Memory B cell (primary cell): ENCODE measurements at regions not wholly inside any gene's neighbourhood (a gene's known extent, or its start where the extent isn't known, plus 50 kb on each side); places are given as distances from the start of the nearest gene placed in this dataset.
"Not testable (repeated sequence)": the region's sequence is repeated elsewhere in the genome, so short reads cannot be mapped to it uniquely, and the experiment has no call there.

Experiments
- ATAC-seq: fragments of 150-1000 bp; cut with Tn5 transposase; 2 replicates; pipeline ENCODE4 v1.10.0; 2021; ENCODE audit warnings: low read depth, mild to moderate bottlenecking, moderate library complexity
- DNase-seq, 2 donors: peaks; one replicate each; pipeline ENCODE4 v3.0.0; 2022; ENCODE audit warnings: low spot score in 2 of 2
- H3K27ac Mint-ChIP-seq: one replicate; pipeline ENCODE4 v1.8.0; 2022; ENCODE audit warnings: mild to moderate bottlenecking, moderate library complexity, mixed read lengths
- H3K27me3 Mint-ChIP-seq: one replicate; pipeline ENCODE4 v1.8.0; 2022; ENCODE audit warnings: mixed read lengths
- H3K36me3 Mint-ChIP-seq: one replicate; pipeline ENCODE4 v1.8.0; 2022; ENCODE audit warnings: mild to moderate bottlenecking, mixed read lengths
- H3K4me1 Mint-ChIP-seq: one replicate; pipeline ENCODE4 v1.8.0; 2022; ENCODE audit warnings: mixed read lengths
- H3K4me3 Mint-ChIP-seq: one replicate; pipeline ENCODE4 v1.8.0; 2022; ENCODE audit warnings: mild to moderate bottlenecking, moderate library complexity, mixed read lengths
- H3K9me3 Mint-ChIP-seq: one replicate; pipeline ENCODE4 v1.8.0; 2022; ENCODE audit warnings: mixed read lengths

DNA sequence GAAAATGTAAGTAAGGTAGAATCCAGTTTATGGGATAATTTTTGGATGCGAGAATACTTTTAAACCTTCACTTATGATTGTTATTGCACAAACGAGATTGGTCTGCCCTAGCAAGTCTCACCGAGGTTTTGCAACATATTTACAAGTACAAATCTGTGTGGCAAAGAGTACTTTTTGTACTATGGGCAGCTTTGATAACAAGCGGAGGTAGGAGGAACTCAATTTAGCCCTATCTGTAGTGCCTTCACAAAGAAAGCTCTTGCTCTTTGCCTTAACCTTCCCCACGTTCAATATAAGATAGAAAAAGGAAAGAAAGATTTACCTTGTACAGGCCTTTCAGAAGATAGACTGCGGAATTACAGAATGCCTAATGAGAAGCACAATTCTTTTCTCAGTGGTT, 77.5 kb upstream of the HIVEP1 start:
- DNase-seq (no peak), ATAC-seq (no peak)
- Mint-ChIP-seq H3K36me3 (no peaks in the 10 kb centered on the region), H3K4me3 (no peak overlapping the region), H3K27ac (no peak overlapping the region), H3K27me3 (no peaks in the 10 kb centered on the region), H3K4me1 (peaks cover 10% of the 10 kb centered on the region), H3K9me3 (no peaks in the 10 kb centered on the region)

DNA sequence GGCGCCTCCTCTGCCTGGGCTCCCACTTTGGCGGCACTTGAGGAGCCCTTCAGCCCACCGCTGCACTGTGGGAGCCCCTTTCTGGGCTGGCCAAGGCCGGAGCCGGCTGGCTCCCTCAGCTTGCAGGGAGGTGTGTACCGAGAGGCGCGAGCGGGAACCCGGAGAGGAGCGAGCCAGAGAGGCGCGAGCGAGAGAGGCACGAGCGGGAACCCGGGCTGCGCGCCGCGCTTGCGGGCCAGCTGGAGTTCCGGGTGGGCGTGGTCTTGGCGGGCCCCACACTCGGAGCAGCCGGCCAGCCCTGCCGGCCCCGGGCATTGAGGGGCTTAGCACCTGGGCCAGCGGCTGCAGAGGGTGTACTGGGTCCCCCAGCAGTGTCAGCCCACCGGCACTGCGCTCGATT, 79.2 kb upstream of the HIVEP1 start:
- ATAC-seq, H3K4me1 Mint-ChIP-seq: not testable (repeated sequence)

DNA sequence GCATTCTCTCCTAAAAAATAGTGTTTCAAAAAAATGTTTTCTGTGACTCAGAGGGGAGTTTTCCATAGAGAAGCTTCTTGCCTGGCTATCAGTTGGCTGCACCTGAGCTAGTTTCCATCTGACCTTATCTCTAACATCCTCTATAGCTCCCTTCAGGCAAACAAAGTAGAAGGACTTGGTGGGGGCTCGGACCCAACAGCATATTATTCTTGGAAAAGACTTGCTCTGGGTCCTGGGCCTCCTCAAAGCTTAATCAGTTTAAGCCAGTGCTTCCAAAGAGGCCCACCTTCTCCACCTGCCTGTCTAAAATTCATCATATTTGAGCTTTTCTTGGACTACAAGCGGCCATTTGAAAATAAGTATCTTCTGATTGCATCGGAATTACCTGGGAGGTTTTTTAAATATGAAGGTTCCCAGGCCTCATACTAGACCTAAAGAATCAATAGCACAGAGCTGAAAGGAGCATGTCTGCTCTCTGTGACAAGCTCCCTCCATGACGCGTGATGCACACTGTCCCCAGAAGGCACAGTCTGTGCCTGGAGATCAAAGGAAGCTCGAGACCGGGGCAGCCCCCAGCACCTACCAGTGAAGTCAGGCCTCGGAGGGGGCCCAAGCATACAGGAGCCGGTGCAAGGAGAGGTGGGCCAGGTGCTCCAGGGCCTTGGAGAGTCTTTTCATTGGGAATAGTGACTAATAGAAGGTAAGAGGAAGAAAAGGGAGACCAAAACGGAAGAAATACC, 80.6 kb upstream of the HIVEP1 start:
- no peak for ATAC-seq
- H3K27ac Mint-ChIP-seq = no peak overlapping the region
- H3K9me3 Mint-ChIP-seq = no peaks in the 10 kb centered on the region
- H3K4me1 Mint-ChIP-seq = peaks cover 7% of the 10 kb centered on the region
- no peaks in the 10 kb centered on the region for H3K36me3 Mint-ChIP-seq
- no peak for DNase-seq
- H3K4me3 Mint-ChIP-seq = no peak overlapping the region
- H3K27me3 Mint-ChIP-seq = peaks cover 5% of the 10 kb centered on the region

More for the DNA sequence above, 79.2 kb upstream of the HIVEP1 start:
- not testable (repeated sequence) for H3K27ac Mint-ChIP-seq, H3K36me3 Mint-ChIP-seq, H3K9me3 Mint-ChIP-seq, H3K4me3 Mint-ChIP-seq, H3K27me3 Mint-ChIP-seq, DNase-seq

DNA sequence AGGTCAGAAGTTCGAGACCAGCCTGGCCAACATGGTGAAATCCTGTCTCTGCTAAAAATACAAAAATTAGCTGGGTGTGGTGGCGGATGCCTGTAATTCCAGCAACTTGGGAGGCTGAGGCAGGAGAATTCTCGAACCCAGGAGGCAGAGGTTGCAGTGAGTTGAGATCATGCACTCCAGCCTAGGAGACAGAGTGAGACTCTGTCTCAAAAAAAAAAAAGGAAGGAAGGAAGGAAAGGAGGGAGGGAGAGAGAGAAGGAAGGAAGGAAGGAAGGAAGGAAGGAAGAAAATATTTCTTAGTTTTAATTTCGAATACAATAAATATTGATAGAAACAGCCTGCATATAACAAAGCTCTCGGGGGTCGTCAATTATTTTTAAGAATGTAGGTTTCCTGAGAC, 81.3 kb upstream of the HIVEP1 start:
- not testable (repeated sequence) for H3K4me3 Mint-ChIP-seq, H3K9me3 Mint-ChIP-seq, H3K36me3 Mint-ChIP-seq, H3K27ac Mint-ChIP-seq, DNase-seq, H3K27me3 Mint-ChIP-seq, ATAC-seq
- H3K4me1 Mint-ChIP-seq = peaks cover 11% of the 10 kb centered on the region

DNA sequence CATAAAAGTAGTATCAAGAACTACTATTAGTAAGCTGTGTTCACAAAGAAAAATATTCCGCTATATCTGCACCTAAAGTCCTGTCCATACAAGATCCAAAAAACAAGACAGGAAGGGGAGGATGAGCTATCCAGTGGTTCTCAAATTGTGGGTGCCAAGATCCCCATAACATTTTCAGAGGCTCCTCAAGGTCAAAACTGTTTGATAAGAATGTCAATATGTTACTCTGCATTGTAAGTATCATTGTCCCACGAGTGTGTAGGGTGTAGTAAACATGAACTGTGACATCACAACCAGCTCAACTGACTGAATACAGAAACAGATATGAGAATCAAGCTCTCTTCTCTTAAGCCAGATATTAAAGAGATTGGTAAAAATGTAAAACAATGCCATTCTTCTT, 81.9 kb upstream of the HIVEP1 start:
- no peak overlapping the region for H3K27ac Mint-ChIP-seq
- no peak for ATAC-seq

DNA sequence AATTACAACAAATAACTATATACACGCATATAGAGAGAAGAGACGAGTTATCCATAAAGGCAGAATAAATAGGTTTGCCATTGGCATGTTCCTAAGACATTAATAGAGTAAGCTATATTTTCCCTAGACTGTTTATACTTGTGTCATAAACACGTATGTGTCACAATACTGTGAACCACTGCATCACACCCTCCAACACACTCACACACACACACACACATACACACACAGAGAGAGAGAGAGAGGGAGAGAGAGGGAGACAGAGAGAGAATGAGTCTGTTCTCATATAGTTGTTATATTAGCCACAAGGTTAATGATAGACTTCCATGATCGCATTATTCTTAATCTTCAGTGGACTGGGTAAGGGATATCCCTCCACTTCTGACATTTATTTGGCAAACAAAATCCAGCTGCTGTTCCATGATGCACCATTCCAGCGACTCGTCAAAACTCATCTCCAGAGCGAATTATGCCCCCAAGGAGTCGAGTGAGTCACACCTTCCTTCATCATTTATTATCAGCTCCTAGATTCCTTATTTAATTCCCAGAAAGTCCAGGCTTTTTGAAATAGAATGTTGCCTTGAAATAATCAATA, 82.8 kb upstream of the HIVEP1 start:
- Mint-ChIP-seq H3K4me3 (no peak overlapping the region), H3K27ac (no peak overlapping the region), H3K36me3 (no peaks in the 10 kb centered on the region), H3K4me1 (peaks cover 14% of the 10 kb centered on the region), H3K27me3 (peaks cover 9% of the 10 kb centered on the region), H3K9me3 (no peaks in the 10 kb centered on the region)
- DNase-seq = no peak
- ATAC-seq = no peak

More for the DNA sequence above, 81.9 kb upstream of the HIVEP1 start:
- Mint-ChIP-seq H3K27me3 (peaks cover 9% of the 10 kb centered on the region), H3K36me3 (no peaks in the 10 kb centered on the region), H3K4me1 (peaks cover 14% of the 10 kb centered on the region), H3K9me3 (no peaks in the 10 kb centered on the region), H3K4me3 (no peak overlapping the region)
- no peak for DNase-seq

DNA sequence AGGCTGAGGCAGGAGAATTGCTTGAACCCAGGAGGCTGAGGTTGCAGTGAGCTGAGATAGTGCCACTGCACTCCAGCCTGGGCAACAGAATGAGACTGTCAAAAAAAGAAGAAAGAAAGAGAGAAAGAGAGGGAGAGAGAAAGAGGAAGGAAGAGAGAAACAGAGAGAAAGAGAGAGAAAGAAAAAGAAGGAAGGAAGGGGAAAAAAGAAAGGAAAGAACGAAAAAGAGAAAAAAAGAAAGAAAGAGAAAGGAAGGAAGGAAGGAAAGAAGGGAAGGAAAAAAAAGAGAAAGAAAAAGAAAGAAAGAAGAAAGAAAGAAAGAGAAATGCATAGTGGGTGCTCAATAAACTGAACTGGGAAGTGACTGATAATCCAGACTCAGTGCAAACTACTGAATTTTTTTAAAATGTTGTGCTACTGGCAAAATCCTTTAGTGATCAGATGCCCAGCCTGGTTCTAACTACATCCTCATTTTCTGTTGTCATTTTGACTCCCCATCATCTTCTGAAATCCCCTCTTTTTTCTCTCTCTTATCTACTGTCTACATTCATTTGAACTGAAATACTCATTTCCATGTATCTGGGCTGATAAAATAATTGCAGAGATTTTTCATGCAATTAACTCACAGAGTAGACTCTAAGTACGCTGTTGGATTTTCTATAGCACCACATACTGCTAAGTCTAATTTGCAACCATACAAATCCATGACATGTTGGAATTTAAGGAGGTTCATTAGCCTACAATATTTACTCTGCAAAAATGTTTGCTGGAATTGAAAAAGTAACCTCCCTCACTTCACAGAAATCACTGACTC, 85.3 kb upstream of the HIVEP1 start:
- Mint-ChIP-seq H3K27ac (peak overlapping the region; percentile 22), H3K4me3 (no peak overlapping the region), H3K4me1 (peaks cover 14% of the 10 kb centered on the region), H3K27me3 (peaks cover 9% of the 10 kb centered on the region), H3K9me3 (no peaks in the 10 kb centered on the region), H3K36me3 (no peaks in the 10 kb centered on the region)
- DNase-seq (no peak), ATAC-seq (no peak)

DNA sequence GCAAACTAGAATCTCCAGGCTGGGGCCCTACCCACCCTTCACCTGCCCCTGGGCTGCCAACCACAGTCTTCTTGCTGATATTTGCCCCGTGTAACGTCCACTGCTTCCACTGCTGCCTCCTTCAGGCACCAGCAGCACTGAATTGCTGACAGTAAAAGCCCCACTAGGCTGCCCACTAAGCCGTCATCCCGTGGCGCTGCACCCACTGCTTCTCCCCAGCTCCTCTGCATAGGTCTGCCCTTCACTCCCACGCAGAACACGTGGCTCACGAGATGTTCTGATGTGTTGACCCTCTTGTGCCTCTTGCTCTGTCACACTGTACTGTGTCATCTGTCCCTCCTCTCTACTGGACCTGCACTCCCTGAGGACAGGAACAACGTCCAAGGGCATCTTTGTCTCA, 86.3 kb upstream of the HIVEP1 start:
- DNase-seq = no peak
- no peak overlapping the region for H3K4me3 Mint-ChIP-seq
- H3K4me1 Mint-ChIP-seq = peaks cover 12% of the 10 kb centered on the region
- no peak for ATAC-seq
- H3K9me3 Mint-ChIP-seq = no peaks in the 10 kb centered on the region
- no peak overlapping the region for H3K27ac Mint-ChIP-seq
- peaks cover 9% of the 10 kb centered on the region for H3K27me3 Mint-ChIP-seq
- no peaks in the 10 kb centered on the region for H3K36me3 Mint-ChIP-seq

DNA sequence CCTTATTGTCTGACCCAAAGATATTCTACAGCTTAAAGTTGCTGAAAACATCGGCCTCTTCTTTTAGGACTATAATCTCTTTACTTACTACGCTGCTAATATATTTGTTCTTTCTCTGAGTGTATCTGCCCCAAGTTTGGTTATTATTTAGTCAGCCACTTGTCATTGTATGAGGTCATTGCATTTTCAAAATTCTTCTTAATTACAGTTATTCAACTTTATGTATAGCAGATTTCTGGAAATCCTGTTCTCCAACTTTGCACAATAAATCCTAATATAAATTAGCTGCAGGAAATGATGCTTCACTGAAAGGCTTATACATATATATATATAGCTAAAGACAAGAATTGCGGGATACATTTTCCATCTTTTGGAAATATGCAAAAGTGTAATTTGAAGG, 88.5 kb upstream of the HIVEP1 start:
- no peak for ATAC-seq
- H3K27ac Mint-ChIP-seq = no peak overlapping the region
- peaks cover 8% of the 10 kb centered on the region for H3K4me1 Mint-ChIP-seq

DNA sequence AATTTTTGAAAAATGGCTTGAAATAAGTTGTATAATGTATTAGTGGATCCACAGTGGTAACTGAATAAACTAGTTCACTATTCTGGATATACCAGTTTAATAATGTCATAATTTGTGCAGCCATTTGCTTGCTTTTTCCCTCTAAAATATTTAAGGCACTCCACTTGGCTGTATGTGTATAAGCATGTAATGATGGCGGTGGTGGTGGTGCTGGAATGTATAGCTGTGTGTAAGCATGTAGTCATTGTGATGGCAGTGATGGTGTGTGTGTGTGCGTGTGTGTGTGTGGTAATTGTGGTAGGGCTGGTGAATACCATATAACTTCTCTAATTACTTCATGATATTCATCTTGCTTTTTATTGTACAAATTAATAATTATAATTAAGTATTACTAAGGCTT, 89.2 kb upstream of the HIVEP1 start:
- no peak overlapping the region for H3K4me3 Mint-ChIP-seq
- ATAC-seq (no peak), DNase-seq (no peak)
- peaks cover 8% of the 10 kb centered on the region for H3K4me1 Mint-ChIP-seq
- H3K36me3 Mint-ChIP-seq = no peaks in the 10 kb centered on the region
- H3K9me3 Mint-ChIP-seq = no peaks in the 10 kb centered on the region
- H3K27me3 Mint-ChIP-seq = peaks cover 5% of the 10 kb centered on the region
- no peak overlapping the region for H3K27ac Mint-ChIP-seq

More for the DNA sequence above, 88.5 kb upstream of the HIVEP1 start:
- no peak for DNase-seq
- H3K27me3 Mint-ChIP-seq = peaks cover 6% of the 10 kb centered on the region
- no peaks in the 10 kb centered on the region for H3K9me3 Mint-ChIP-seq
- H3K4me3 Mint-ChIP-seq = no peak overlapping the region
- no peaks in the 10 kb centered on the region for H3K36me3 Mint-ChIP-seq

DNA sequence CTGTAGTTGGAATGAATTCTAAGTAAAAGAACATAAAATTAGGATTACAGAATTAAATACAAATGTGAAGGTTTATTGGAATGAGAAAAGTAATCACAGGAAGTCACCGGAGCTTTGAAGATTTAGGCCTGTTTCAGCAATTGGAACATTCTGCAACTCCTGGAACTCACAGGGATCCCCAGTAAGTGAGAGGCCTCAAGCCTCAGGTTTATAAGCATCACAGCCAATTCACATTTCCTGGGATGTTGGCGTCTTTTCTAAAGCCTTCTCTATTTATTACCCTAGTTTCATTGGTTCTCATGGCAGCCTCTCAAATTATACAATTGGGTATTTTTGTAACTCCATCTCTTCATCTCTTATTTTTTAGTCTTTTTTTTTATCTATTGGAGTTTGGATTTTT, 90.4 kb upstream of the HIVEP1 start:
- DNase-seq = no peak
- Mint-ChIP-seq H3K4me1 (peaks cover 8% of the 10 kb centered on the region), H3K27me3 (peaks cover 4% of the 10 kb centered on the region), H3K36me3 (no peaks in the 10 kb centered on the region), H3K4me3 (no peak overlapping the region), H3K9me3 (no peaks in the 10 kb centered on the region), H3K27ac (no peak overlapping the region)
- no peak for ATAC-seq

DNA sequence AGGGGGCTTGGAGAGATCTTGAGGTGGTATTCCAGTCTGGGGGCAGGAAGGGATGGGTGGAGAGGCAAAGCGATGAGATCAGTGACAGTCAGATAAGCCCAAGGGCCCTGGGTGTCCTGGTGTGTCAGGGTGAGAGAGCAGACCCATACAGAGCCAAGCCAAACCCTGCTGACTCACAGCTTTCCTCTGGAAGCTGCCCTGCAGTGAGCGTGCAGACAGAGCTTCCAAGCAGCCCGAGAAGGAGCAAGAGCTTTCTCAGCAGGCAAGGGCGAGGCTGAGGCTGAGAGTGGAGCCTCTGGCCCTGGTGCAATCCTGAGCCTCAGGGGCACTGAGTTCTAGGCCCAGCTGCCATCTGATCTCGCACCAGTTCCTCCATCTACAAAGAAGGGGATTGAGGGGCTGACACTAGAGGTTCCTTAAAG, 91.1 kb upstream of the HIVEP1 start:
- no peak overlapping the region for H3K4me3 Mint-ChIP-seq
- H3K9me3 Mint-ChIP-seq = no peaks in the 10 kb centered on the region
- H3K27me3 Mint-ChIP-seq = peaks cover 4% of the 10 kb centered on the region
- H3K4me1 Mint-ChIP-seq = peaks cover 4% of the 10 kb centered on the region
- ATAC-seq (no peak), DNase-seq (no peak)
- H3K36me3 Mint-ChIP-seq = no peaks in the 10 kb centered on the region
- no peak overlapping the region for H3K27ac Mint-ChIP-seq

DNA sequence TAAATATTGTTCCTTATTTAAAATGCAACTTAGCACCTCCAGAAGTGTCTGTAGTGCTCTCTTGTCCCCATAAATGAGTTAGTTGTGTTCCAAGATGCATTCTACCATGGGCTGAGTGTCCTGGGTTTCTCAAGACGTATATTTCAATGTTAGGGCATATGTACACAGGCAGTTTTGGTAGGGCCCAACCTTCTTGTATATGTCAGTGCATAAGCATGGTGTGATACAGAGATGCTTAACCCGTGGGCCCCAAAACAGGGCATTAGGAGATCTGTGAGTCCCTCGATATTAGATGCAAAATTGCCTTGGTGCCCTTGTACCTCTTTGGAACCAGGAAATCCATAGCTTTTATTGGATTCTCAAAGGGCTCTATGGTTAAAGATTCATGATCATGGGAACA, 91.5 kb upstream of the HIVEP1 start:
- no peak overlapping the region for H3K4me3 Mint-ChIP-seq
- no peak for DNase-seq
- H3K9me3 Mint-ChIP-seq = no peaks in the 10 kb centered on the region
- no peak for ATAC-seq
- H3K27me3 Mint-ChIP-seq = no peaks in the 10 kb centered on the region
- no peaks in the 10 kb centered on the region for H3K36me3 Mint-ChIP-seq
- H3K27ac Mint-ChIP-seq = no peak overlapping the region
- H3K4me1 Mint-ChIP-seq = no peaks in the 10 kb centered on the region

DNA sequence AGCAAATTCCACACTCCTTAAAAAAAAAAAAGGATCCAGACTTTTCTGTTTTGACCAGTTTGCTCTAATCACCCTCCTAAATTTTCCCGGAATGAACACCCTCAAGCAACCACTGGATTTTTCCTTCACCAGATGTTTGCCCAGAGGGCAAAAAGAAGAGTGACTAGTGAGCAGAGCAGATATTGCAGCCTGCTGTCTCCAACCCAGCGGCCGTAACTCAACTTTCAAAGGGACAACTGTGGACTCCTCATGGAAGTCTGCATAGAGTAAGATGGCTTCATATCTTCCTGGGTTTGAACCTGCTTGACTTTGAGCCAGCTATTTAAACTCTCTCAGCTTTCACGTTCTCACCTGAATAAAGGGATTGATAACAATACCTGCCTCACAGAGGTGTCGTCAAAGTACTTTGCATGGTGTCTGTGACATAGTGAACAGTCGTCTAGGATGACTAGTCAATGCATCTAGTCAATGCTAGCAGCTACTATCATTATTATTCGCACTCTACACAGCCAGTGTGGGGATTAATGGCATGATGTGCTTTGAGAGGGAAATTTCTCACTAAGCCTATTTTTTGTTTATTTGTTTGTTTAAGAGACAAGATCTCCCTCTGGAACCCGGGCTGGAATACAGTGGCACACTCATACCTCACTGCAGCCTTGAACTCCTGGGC, 92.2 kb upstream of the HIVEP1 start:
- Mint-ChIP-seq H3K4me1 (no peaks in the 10 kb centered on the region), H3K27me3 (no peaks in the 10 kb centered on the region), H3K36me3 (no peaks in the 10 kb centered on the region), H3K9me3 (no peaks in the 10 kb centered on the region), H3K4me3 (no peak overlapping the region), H3K27ac (no peak overlapping the region)
- ATAC-seq = no peak
- DNase-seq = no peak
